HEK293T (cell line): ENCODE measurements at regions not wholly inside any gene's neighbourhood (a gene's known extent, or its start where the extent isn't known, plus 50 kb on each side); places are given as distances from the start of the nearest gene placed in this dataset.

Experiments
- CTCF ChIA-PET: fragments of 350-600 bp; formaldehyde crosslinking; extraction: SDS; loops from one replicate; lab custom pipeline; 2021; ENCODE audit warnings: antibody characterized with exemption, inconsistent platforms; lab: Yijun Ruan, JAX
- POLR2A ChIA-PET: fragments of 350-600 bp; formaldehyde crosslinking; extraction: SDS; loops from one replicate; lab custom pipeline; 2020; ENCODE audit warnings: antibody characterized with exemption, inconsistent platforms; lab: Yijun Ruan, JAX
- DNase-seq: peaks from one replicate; pipeline ENCODE4 v3.0.0; 2012; ENCODE audit warnings: mixed read lengths; ENCODE audit errors: extremely low spot score
- ARNT ChIP-seq: fragments of 450-650 bp; IDR thresholded peaks from 2 replicates; pipeline ENCODE4 v1.6.1; 2017; ENCODE audit warnings: mild to moderate bottlenecking
- BHLHE40 ChIP-seq: fragments of 450-650 bp; IDR thresholded peaks from 2 replicates; pipeline ENCODE4 v1.6.1; 2016; ENCODE audit warnings: mild to moderate bottlenecking, moderate library complexity, borderline replicate concordance
- CTBP1 ChIP-seq: fragments of 450-650 bp; IDR thresholded peaks from 2 replicates; pipeline ENCODE4 v1.6.1; 2016; ENCODE audit warnings: borderline replicate concordance
- ELF4 ChIP-seq: fragments of 450-650 bp; IDR thresholded peaks from 2 replicates; pipeline ENCODE4 v1.6.1; 2017; ENCODE audit warnings: antibody characterized with exemption
- FOXA1 ChIP-seq: fragments of 450-650 bp; IDR thresholded peaks from 2 replicates; pipeline ENCODE4 v1.6.1; 2016; ENCODE audit warnings: mild to moderate bottlenecking
- FOXK2 ChIP-seq: fragments of 450-650 bp; IDR thresholded peaks from 2 replicates; pipeline ENCODE4 v1.6.1; 2016; ENCODE audit warnings: mild to moderate bottlenecking
- FOXM1 ChIP-seq: fragments of 450-650 bp; IDR thresholded peaks from 2 replicates; pipeline ENCODE4 v1.6.1; 2017; ENCODE audit warnings: mild to moderate bottlenecking, borderline replicate concordance
- HDGF ChIP-seq: fragments of 450-650 bp; IDR thresholded peaks from 2 replicates; pipeline ENCODE4 v1.6.1; 2017; ENCODE audit warnings: antibody characterized with exemption, borderline replicate concordance
- L3MBTL2 ChIP-seq: fragments of 450-650 bp; conservative IDR thresholded peaks from 2 replicates; pipeline ENCODE4 v1.6.1; 2016; ENCODE audit warnings: mild to moderate bottlenecking
- LEF1 ChIP-seq: fragments of 450-650 bp; IDR thresholded peaks from 2 replicates; pipeline ENCODE4 v1.6.1; 2017; ENCODE audit warnings: mild to moderate bottlenecking, borderline replicate concordance
- NFRKB ChIP-seq: fragments of 450-650 bp; IDR thresholded peaks from 2 replicates; pipeline ENCODE4 v1.6.1; 2016; ENCODE audit warnings: mild to moderate bottlenecking, moderate library complexity
- SP1 ChIP-seq: fragments of 450-650 bp; IDR thresholded peaks from 2 replicates; pipeline ENCODE4 v1.6.1; 2017
- SUZ12 ChIP-seq: fragments of 450-650 bp; IDR thresholded peaks from 2 replicates; pipeline ENCODE4 v1.6.1; 2016; ENCODE audit warnings: mild to moderate bottlenecking
- TARDBP ChIP-seq: fragments of 450-650 bp; IDR thresholded peaks from 2 replicates; pipeline ENCODE4 v1.6.1; 2016
- ZNF384 ChIP-seq: fragments of 450-650 bp; IDR thresholded peaks from 2 replicates; pipeline ENCODE4 v1.6.1; 2016
- TF ChIP-seq, protein P1 (sequence below): fragments of 450-650 bp; IDR thresholded peaks from 2 replicates; pipeline ENCODE4 v1.6.1; 2016

GRCh38 chr12:30846776-30847175 lies 79.8 kb upstream of the TSPAN11 start:
- ChIA-PET POLR2A (interaction anchor here (0.7 kb wide), 1 partner anchor 425 kb away, joined by 4 read pairs; no protein-coding TSS in a partner anchor), CTCF (interaction anchor here (0.5 to 2.9 kb wide), 2 partner anchors 36 to 139 kb away, joined by 5 to 13 read pairs; no protein-coding TSS in a partner anchor)
- TF ChIP-seq FOXK2 (no peak), HDGF (no peak), L3MBTL2 (no peak), CTBP1 (no peak), FOXM1 (no peak), NFRKB (no peak), ZNF384 (no peak), BHLHE40 (no peak), ELF4 (no peak)
- DNase-seq: no peak

- CTCF ChIA-PET: no interaction called here
- no peak for DNase-seq
- TF ChIP-seq NFRKB: no peak
- TF ChIP-seq CTBP1: no peak
- no peak for TF ChIP-seq SP1
- TF ChIP-seq BHLHE40: no peak
- no peak for TF ChIP-seq ARNT
- TF ChIP-seq LEF1: no peak
- TF ChIP-seq HDGF: no peak
- POLR2A ChIA-PET: no interaction called here
Measured at GRCh38 chr12:30845676-30846075, 80.9 kb upstream of the TSPAN11 start.

- CTCF ChIA-PET: no interaction called here
- TF ChIP-seq SP1: no peak
- TF ChIP-seq ARNT: no peak
- no peak for TF ChIP-seq L3MBTL2
- no peak for TF ChIP-seq TARDBP
- TF ChIP-seq, protein P1, sequence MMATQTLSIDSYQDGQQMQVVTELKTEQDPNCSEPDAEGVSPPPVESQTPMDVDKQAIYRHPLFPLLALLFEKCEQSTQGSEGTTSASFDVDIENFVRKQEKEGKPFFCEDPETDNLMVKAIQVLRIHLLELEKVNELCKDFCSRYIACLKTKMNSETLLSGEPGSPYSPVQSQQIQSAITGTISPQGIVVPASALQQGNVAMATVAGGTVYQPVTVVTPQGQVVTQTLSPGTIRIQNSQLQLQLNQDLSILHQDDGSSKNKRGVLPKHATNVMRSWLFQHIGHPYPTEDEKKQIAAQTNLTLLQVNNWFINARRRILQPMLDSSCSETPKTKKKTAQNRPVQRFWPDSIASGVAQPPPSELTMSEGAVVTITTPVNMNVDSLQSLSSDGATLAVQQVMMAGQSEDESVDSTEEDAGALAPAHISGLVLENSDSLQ: no peak
- TF ChIP-seq CTBP1: no peak
- TF ChIP-seq FOXM1: no peak
- no peak for TF ChIP-seq ELF4
- no peak for TF ChIP-seq ZNF384
- no peak for TF ChIP-seq SUZ12
- no peak for TF ChIP-seq HDGF
- no peak for TF ChIP-seq NFRKB
- no peak for TF ChIP-seq BHLHE40
- POLR2A ChIA-PET: no interaction called here
- no peak for DNase-seq
Measured at GRCh38 chr12:30843211-30843610, 83.3 kb upstream of the TSPAN11 start.

GRCh38 chr12:30840715-30841114 lies 85.8 kb upstream of the TSPAN11 start:
- TF ChIP-seq FOXM1: no peak
- ChIA-PET CTCF (no interaction called here), POLR2A (no interaction called here)
- DNase-seq: no peak

DNA sequence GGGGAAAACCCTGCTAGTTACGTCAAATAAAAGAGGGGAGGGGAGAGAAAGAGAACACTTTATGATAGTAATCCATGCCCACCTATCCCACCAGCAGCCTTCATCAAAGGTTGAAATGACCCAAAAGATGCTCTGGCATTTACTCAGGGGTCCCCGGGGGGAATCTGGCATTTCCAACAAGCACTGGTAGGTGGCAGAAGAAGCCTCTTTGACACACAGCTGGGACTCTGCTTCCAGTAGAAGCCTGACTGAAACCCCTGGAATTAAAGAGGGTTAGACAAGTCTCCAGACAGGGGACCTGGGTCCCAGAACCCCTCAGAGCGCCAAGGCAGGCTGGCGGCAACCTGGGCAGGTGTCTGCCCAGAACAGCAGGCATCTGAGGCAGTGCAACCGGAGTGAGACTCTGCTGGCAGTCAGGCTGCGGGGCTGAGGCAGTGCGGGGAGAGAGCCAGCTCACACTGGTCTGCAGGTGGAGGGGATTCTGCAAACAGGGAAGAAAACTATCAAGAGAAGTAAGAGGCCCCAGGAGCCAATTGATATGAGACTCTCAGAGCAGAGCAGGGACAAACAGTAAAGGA lies 85.0 kb upstream of the CAPRIN2 start:
- POLR2A ChIA-PET: no interaction called here
- CTCF ChIA-PET: no interaction called here

DNA sequence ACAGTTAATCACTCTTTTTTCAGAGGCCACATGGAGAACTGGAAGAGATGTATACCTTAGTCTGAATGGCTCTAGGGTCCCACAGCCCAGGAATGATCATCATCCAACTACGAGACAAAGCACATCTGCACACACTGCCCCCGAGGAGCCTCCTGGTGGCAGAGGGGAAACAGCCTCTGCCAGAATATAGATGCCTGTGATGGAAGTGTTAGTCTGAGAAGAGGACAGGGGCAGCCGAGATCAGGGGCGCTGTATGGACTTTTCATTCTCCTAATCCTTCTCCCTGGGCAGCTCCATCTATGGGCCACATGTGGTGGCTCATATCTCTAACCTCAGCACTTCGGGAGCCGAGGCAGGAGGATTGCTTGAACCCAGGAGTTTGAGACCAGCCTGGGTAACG lies 82.8 kb upstream of the CAPRIN2 start:
- DNase-seq: no peak
- POLR2A ChIA-PET: no interaction called here
- CTCF ChIA-PET: no interaction called here
- TF ChIP-seq, protein P1: no peak
- TF ChIP-seq SUZ12 (no peak), ZNF384 (no peak), SP1 (no peak), NFRKB (no peak), FOXA1 (no peak), LEF1 (no peak), TARDBP (no peak), HDGF (no peak), BHLHE40 (no peak), FOXM1 (no peak), L3MBTL2 (no peak), FOXK2 (no peak), ELF4 (no peak)

More for the DNA sequence above, 85.0 kb upstream of the CAPRIN2 start:
- no peak for DNase-seq
- TF ChIP-seq ARNT (no peak), LEF1 (no peak), FOXK2 (no peak), SUZ12 (no peak), ZNF384 (no peak)
- TF ChIP-seq, protein P1: no peak

DNA sequence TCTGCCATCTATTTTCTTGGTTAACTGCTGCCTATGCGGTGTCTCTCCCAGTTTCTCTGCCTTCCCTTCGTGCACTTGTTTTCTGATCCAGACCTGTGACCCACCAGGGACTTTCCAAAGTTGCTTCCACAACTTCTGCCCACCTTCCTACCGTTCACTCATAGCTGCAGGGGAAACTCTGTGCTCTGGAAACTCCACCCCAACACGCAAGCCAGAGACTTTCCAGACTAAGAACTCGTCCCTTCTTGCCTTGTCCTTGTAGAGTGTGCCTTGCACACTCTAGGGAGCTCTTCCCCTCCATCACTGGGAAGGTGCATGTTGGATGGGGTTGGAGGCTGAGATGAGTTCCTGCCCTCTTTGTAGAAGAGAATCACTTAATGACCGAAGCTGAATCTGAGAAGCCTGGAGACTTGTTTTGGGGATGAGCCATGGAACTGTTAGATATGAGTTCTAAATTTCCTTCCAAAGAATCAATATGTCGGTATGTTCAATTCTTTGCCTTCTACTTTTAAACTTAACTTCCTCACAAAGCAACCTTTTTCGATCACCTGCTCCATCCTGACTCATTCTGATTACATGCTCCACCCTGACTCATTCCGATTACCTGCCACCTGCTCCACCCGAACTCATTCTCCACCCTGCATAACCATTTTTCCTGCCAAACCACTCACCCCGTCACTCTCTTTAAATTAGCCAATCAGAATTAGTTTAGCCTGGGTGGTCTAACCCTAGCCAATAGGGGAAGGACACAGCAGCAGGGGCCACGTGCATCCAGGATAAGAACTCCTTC lies 82.1 kb upstream of the CAPRIN2 start:
- no peak for DNase-seq
- no peak for TF ChIP-seq TARDBP
- no peak for TF ChIP-seq SP1
- TF ChIP-seq ZNF384: no peak
- TF ChIP-seq FOXK2: no peak
- TF ChIP-seq L3MBTL2: no peak
- TF ChIP-seq NFRKB: no peak
- TF ChIP-seq BHLHE40: no peak
- TF ChIP-seq ARNT: no peak
- TF ChIP-seq SUZ12: no peak
- TF ChIP-seq HDGF: no peak
- TF ChIP-seq, protein P1: no peak
- TF ChIP-seq LEF1: no peak
- no peak for TF ChIP-seq FOXA1
- TF ChIP-seq FOXM1: no peak
- no peak for TF ChIP-seq CTBP1
- no peak for TF ChIP-seq ELF4
- POLR2A ChIA-PET: no interaction called here
- CTCF ChIA-PET: no interaction called here
